Right atrium auricular region (tissue), 2 donors: ENCODE measurements at regions not wholly inside any gene's neighbourhood (a gene's known extent, or its start where the extent isn't known, plus 50 kb on each side); places are given as distances from the start of the nearest gene placed in this dataset.

Source experiments
- DNase-seq: peaks from one replicate; pipeline ENCODE4 v3.0.0-alpha.2; 2019; ENCODE audit warnings: low spot score
- H3K27ac ChIP-seq, 2 donors: fragments of 200-600 bp; sonication (generic); 1 replicate in 1 of 2; 2 replicates in 1 of 2; pipeline ENCODE4 v1.5.1; 2016 to 2019
- H3K27me3 ChIP-seq, 2 donors: fragments of 200-600 bp; sonication (generic); one replicate each; pipeline versions ENCODE4 v1.5.1 to v1.6.0; 2017 to 2019
- H3K36me3 ChIP-seq: fragments of 200-600 bp; sonication (generic); one replicate; pipeline ENCODE4 v1.5.1; 2016
- H3K4me1 ChIP-seq, 2 donors: fragments of 200-600 bp; sonication (generic); one replicate each; pipeline versions ENCODE4 v1.5.1 to v1.6.0; 2017 to 2019
- H3K4me3 ChIP-seq, 2 donors: fragments of 200-600 bp; sonication (generic); 1 replicate in 1 of 2; 2 replicates in 1 of 2; pipeline ENCODE4 v1.5.1; 2017 to 2019; ENCODE audit warnings: mild to moderate bottlenecking in 1 of 2, moderate library complexity in 1 of 2
- H3K9me3 ChIP-seq, 2 donors: fragments of 200-600 bp; sonication (generic); one replicate each; pipeline ENCODE4 v1.5.1; 2019
- CTCF ChIP-seq, 2 donors: fragments of 200-600 bp; sonication (generic); IDR thresholded peaks; one replicate each; pipeline ENCODE4 v1.5.1; 2019; ENCODE audit warnings: antibody characterized with exemption in 2 of 2

- Histone ChIP-seq H3K27me3 (no peaks in the 10 kb centered on the region), H3K27ac (no peak overlapping the region), H3K4me1 (peaks cover 0 to 15% of the 10 kb centered on the region in 2 donors), H3K36me3 (no peaks in the 10 kb centered on the region), H3K9me3 (no peaks in the 10 kb centered on the region), H3K4me3 (no peak overlapping the region)
- DNase-seq = no peak
- TF ChIP-seq CTCF (IDR thresholded peaks at IDR 0.05) = no peak
Observed at GRCh38 chr6:21710216-21710615, 116.7 kb downstream of the SOX4 start.

DNA sequence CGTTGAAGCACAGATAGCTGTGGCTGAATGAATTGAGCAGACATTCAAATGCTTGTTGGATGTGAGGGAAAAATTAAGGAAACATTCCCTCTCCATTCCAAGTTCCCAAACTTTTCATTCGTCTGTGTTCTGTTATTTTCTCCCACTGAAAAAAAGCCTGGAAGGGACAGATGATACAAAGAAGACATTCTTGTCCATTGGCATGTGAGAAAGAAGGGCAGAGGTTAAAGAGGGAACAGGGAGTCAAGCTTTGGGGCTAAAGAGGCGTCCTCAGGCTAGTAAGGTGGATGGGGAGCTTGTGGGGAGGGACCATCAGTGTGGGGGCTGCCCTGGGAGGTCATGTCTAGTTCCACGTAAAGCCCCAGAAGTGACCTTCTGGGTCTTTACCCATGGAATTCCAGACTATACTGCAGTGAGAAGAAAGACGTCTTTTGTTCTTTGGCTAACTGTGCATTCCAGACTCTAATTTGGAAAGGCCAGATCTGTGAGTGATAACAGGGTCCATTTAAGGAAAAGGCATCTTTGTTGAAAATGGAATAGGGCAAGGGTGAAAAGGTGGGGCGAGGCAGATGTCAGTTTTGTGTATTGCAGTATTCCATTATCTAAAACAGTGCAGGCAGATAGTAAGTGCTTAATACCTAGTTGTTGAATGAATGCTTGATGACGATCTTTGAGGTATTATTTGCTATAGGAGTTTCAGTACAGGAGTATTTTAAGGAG lies 117.5 kb downstream of the SOX4 start:
- no peak overlapping the region for H3K27ac ChIP-seq
- H3K9me3 ChIP-seq = no peaks in the 10 kb centered on the region
- no peaks in the 10 kb centered on the region for H3K27me3 ChIP-seq
- H3K4me3 ChIP-seq = no peak overlapping the region
- DNase-seq = no peak
- no peaks in the 10 kb centered on the region for H3K36me3 ChIP-seq
- H3K4me1 ChIP-seq = peaks cover 0 to 15% of the 10 kb centered on the region in 2 donors
- TF ChIP-seq CTCF (IDR thresholded peaks at IDR 0.05) = no peak

DNA sequence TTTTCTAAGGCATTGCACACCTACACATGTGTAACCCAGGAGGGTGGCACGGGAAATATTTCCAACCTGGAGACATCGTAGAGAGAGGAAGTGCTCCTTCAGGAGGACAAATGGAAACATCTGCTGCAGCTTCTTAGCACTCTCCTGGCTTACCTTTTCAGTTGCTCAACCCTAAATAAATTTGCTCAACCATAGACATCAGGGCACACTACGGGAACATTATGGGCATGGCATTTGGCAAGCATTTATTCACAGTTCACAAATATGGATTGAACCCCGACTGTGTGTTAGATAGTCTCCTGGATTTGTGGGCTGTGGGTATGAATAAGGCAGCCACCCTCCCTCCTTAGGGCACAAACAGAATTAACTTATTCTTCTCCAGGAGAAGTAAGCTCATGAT lies 118.7 kb downstream of the SOX4 start:
- no peak for DNase-seq
- no peak overlapping the region for H3K27ac ChIP-seq
- TF ChIP-seq CTCF (IDR thresholded peaks at IDR 0.05) = no peak
- H3K4me1 ChIP-seq = peaks cover 0 to 15% of the 10 kb centered on the region in 2 donors
- H3K9me3 ChIP-seq = no peaks in the 10 kb centered on the region
- no peaks in the 10 kb centered on the region for H3K36me3 ChIP-seq
- no peaks in the 10 kb centered on the region for H3K27me3 ChIP-seq
- H3K4me3 ChIP-seq = no peak overlapping the region

- no peak overlapping the region for H3K4me3 ChIP-seq
- TF ChIP-seq CTCF (IDR thresholded peaks at IDR 0.05) = no peak
Observed at GRCh38 chr6:21713481-21713880, 119.9 kb downstream of the SOX4 start.

DNA sequence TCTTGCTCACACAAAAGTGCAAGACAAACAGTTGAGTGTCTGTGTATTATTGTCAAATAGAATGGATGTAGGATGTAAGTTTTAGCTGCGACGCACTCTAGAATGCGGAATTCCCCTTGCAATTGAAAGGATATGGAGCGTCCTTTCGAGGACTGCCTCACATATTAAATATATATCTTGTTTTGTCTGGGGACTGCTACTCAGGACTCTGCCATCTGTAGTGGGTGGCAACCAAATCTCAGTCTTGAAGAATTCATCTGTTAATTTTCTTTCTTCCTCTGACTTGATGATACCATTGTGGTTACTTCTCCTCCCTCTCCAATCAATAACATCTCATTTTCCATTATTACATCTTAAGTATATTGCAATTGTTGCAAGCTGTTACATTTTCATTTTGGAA lies 121.6 kb downstream of the SOX4 start:
- H3K4me1 ChIP-seq = peaks cover 0 to 6% of the 10 kb centered on the region in 2 donors
- peaks cover 0 to 10% of the 10 kb centered on the region in 2 donors for H3K9me3 ChIP-seq
- H3K4me3 ChIP-seq = no peak overlapping the region
- H3K36me3 ChIP-seq = no peaks in the 10 kb centered on the region
- no peak for TF ChIP-seq CTCF (IDR thresholded peaks at IDR 0.05)
- DNase-seq = no peak
- H3K27ac ChIP-seq = no peak overlapping the region
- H3K27me3 ChIP-seq = no peaks in the 10 kb centered on the region

More at GRCh38 chr6:21713481-21713880, 119.9 kb downstream of the SOX4 start:
- no peak for DNase-seq
- no peaks in the 10 kb centered on the region for H3K36me3 ChIP-seq
- no peaks in the 10 kb centered on the region for H3K9me3 ChIP-seq
- peaks cover 0 to 6% of the 10 kb centered on the region in 2 donors for H3K4me1 ChIP-seq
- no peak overlapping the region for H3K27ac ChIP-seq
- no peaks in the 10 kb centered on the region for H3K27me3 ChIP-seq

GRCh38 chr6:21722510-21722909 lies 129.0 kb downstream of the SOX4 start:
- H3K27me3 ChIP-seq = no peaks in the 10 kb centered on the region
- TF ChIP-seq CTCF (IDR thresholded peaks at IDR 0.05) = no peak
- H3K36me3 ChIP-seq = no peaks in the 10 kb centered on the region
- no peak overlapping the region for H3K4me3 ChIP-seq
- H3K9me3 ChIP-seq = peaks cover 0 to 10% of the 10 kb centered on the region in 2 donors
- DNase-seq = no peak
- no peaks in the 10 kb centered on the region for H3K4me1 ChIP-seq
- H3K27ac ChIP-seq = no peak overlapping the region
